ENCODE measurements at regions not wholly inside any gene's neighbourhood (a gene's known extent, or its start where the extent isn't known, plus 50 kb on each side); places are given as distances from the start of the nearest gene placed in this dataset.

DNA sequence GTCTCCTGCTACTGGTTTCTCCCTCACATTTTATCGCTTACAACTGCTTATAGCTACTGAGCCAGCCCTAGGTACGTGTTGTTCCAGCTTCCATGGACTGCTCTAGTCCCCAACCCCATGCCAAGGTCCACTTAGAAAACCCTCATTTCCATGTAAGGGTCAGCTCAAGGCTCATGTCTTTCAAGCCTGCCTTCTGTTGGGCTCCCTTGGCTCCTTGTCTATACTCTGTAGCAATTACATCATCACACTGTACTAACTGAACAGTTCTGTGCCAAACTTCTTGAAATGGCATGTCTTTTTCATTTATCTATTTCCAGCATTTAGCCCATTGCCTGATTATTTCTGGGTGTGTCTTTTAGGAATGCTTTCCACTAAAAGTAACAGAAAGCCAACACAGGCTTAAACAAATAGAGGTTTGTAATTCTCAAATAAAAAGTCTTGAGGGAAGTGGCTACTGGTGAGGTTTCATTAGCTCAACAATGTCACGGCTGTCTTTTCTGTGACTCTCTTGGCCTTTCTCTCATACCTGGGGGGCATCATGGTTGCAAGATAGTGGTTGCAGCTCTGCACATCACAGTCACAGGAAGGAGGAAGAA is 317.6 kb downstream of the TPBG start:
- ATAC-seq (replicated peaks in 1 of 4) = no peak
- Mint-ChIP-seq H3K9me3 (peaks cover 6 to 24% (median 9%) of the 10 kb centered on the region in 3 donors), H3K4me1 (no peaks in the 10 kb centered on the region), H3K27me3 (no peaks in the 10 kb centered on the region), H3K36me3 (no peaks in the 10 kb centered on the region), H3K4me3 (no peak overlapping the region), H3K27ac (no peak overlapping the region)
- no peaks in the 10 kb centered on the region for H3K9me3 ChIP-seq
- H3K36me3 ChIP-seq (ENCODE audit: control insufficient read depth in 2 of 2, extremely low read depth in 1 of 2, insufficient read depth in 1 of 2, low read length in 1 of 2) = no peaks in the 10 kb centered on the region
- no peak for DNase-seq
- no peaks in the 10 kb centered on the region for H3K4me1 ChIP-seq (ENCODE audit: control insufficient read depth in 1 of 2, extremely low read depth in 1 of 2, insufficient read depth in 2 of 2, low read length in 2 of 2)
- WGBS (ENCODE audit: insufficient coverage) = 92% methylated on average over 2 of the region's 3 CpGs
- H3K27ac ChIP-seq (ENCODE audit: low read length) = no peak overlapping the region
- no peaks in the 10 kb centered on the region for H3K27me3 ChIP-seq (replicated peaks in 1 of 2; ENCODE audit: control insufficient read depth in 2 of 2, extremely low read depth in 1 of 2, insufficient read depth in 2 of 2, low read length in 1 of 2)
- CTCF ChIA-PET = no interaction called here
- no peak overlapping the region for H3K4me3 ChIP-seq (ENCODE audit: control insufficient read depth in 1 of 2, extremely low read depth in 1 of 2, low read length in 1 of 2)
- POLR2A ChIA-PET = no interaction called here

DNA sequence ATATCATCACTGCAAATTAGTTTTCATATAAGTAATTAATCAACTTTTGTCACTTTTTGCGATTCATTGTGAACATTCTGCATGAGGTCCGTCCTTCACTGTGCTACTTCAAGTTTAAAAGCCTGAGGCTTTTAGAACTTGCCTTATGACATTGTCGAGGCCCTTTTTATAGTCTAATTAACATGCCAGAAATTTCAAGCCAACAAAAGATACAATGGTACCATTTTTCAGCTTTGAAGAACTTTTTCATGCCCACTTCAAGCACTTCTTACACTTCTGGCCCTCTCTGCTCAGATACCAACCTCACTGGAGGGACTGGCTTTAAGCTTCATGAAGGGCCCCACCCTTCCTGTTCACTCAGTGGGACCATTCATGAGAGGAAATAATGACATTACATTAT is 323.1 kb downstream of the TPBG start:
- CTCF ChIA-PET = no interaction called here

GRCh38 chr6:82687855-82688254 is 324.2 kb downstream of the TPBG start:
- DNase-seq (no peak), ATAC-seq (replicated peaks in 1 of 4) (no peak)
- Mint-ChIP-seq H3K36me3 (no peaks in the 10 kb centered on the region), H3K4me1 (no peaks in the 10 kb centered on the region), H3K4me3 (no peak overlapping the region), H3K27ac (no peak overlapping the region), H3K27me3 (peaks cover 0 to 7% of the 10 kb centered on the region in 2 donors), H3K9me3 (peaks cover 0 to 2% (median 0%) of the 10 kb centered on the region in 3 donors)
- H3K4me3 ChIP-seq (ENCODE audit: control insufficient read depth in 1 of 2, extremely low read depth in 1 of 2, low read length in 1 of 2) = no peak overlapping the region
- H3K27ac ChIP-seq (ENCODE audit: low read length) = no peak overlapping the region
- no peaks in the 10 kb centered on the region for H3K9me3 ChIP-seq
- ChIA-PET CTCF (no interaction called here), POLR2A (no interaction called here)
- 84% methylated on average over 4 of the region's 7 CpGs for WGBS (ENCODE audit: insufficient coverage)
- no peaks in the 10 kb centered on the region for H3K4me1 ChIP-seq (ENCODE audit: control insufficient read depth in 1 of 2, extremely low read depth in 1 of 2, insufficient read depth in 2 of 2, low read length in 2 of 2)
- H3K36me3 ChIP-seq (ENCODE audit: control insufficient read depth in 2 of 2, extremely low read depth in 1 of 2, insufficient read depth in 1 of 2, low read length in 1 of 2) = no peaks in the 10 kb centered on the region
- H3K27me3 ChIP-seq (replicated peaks in 1 of 2; ENCODE audit: control insufficient read depth in 2 of 2, extremely low read depth in 1 of 2, insufficient read depth in 2 of 2, low read length in 1 of 2) = peaks cover 0 to 3% of the 10 kb centered on the region in 2 experiments

More for the DNA sequence above, 323.1 kb downstream of the TPBG start:
- Histone ChIP-seq H3K27me3 (replicated peaks in 1 of 2; ENCODE audit: control insufficient read depth in 2 of 2, extremely low read depth in 1 of 2, insufficient read depth in 2 of 2, low read length in 1 of 2) (peaks cover 0 to 3% of the 10 kb centered on the region in 2 experiments), H3K27ac (ENCODE audit: low read length) (no peak overlapping the region), H3K9me3 (no peaks in the 10 kb centered on the region), H3K36me3 (ENCODE audit: control insufficient read depth in 2 of 2, extremely low read depth in 1 of 2, insufficient read depth in 1 of 2, low read length in 1 of 2) (no peaks in the 10 kb centered on the region), H3K4me3 (ENCODE audit: control insufficient read depth in 1 of 2, extremely low read depth in 1 of 2, low read length in 1 of 2) (no peak overlapping the region), H3K4me1 (ENCODE audit: control insufficient read depth in 1 of 2, extremely low read depth in 1 of 2, insufficient read depth in 2 of 2, low read length in 2 of 2) (no peaks in the 10 kb centered on the region)
- POLR2A ChIA-PET = no interaction called here
- Mint-ChIP-seq H3K9me3 (peaks cover 0 to 2% (median 0%) of the 10 kb centered on the region in 3 donors), H3K4me1 (no peaks in the 10 kb centered on the region), H3K4me3 (no peak overlapping the region), H3K27me3 (peaks cover 0 to 5% of the 10 kb centered on the region in 2 donors), H3K27ac (no peak overlapping the region), H3K36me3 (no peaks in the 10 kb centered on the region)
- WGBS (ENCODE audit: insufficient coverage) = 87% methylated on average over 3 of the region's 3 CpGs
- no peak for DNase-seq
- no peak for ATAC-seq (replicated peaks in 1 of 4)

- no peaks in the 10 kb centered on the region for H3K9me3 Mint-ChIP-seq
- Histone ChIP-seq H3K27me3 (replicated peaks in 1 of 2; ENCODE audit: control insufficient read depth in 2 of 2, extremely low read depth in 1 of 2, insufficient read depth in 2 of 2, low read length in 1 of 2) (peaks cover 0 to 6% of the 10 kb centered on the region in 2 experiments), H3K27ac (ENCODE audit: low read length) (no peak overlapping the region), H3K4me1 (ENCODE audit: control insufficient read depth in 1 of 2, extremely low read depth in 1 of 2, insufficient read depth in 2 of 2, low read length in 2 of 2) (no peaks in the 10 kb centered on the region), H3K36me3 (ENCODE audit: control insufficient read depth in 2 of 2, extremely low read depth in 1 of 2, insufficient read depth in 1 of 2, low read length in 1 of 2) (no peaks in the 10 kb centered on the region), H3K4me3 (ENCODE audit: control insufficient read depth in 1 of 2, extremely low read depth in 1 of 2, low read length in 1 of 2) (no peak overlapping the region), H3K9me3 (no peaks in the 10 kb centered on the region)
- H3K4me3 Mint-ChIP-seq = no peak overlapping the region
- 100% methylated on average over 1 of the region's 6 CpGs for WGBS (ENCODE audit: insufficient coverage)
- ATAC-seq (replicated peaks in 1 of 4) = no peak
- H3K27me3 Mint-ChIP-seq = peaks cover 0 to 7% of the 10 kb centered on the region in 2 donors
- DNase-seq = no peak
- H3K4me1 Mint-ChIP-seq = no peaks in the 10 kb centered on the region
- ChIA-PET POLR2A (no interaction called here), CTCF (no interaction called here)
- H3K27ac Mint-ChIP-seq = no peak overlapping the region
- no peaks in the 10 kb centered on the region for H3K36me3 Mint-ChIP-seq
These were observed 326.7 kb downstream of the TPBG start for GRCh38 chr6:82690283-82690682.

- Mint-ChIP-seq H3K36me3 (no peaks in the 10 kb centered on the region), H3K27ac (no peak overlapping the region), H3K4me3 (no peak overlapping the region), H3K4me1 (no peaks in the 10 kb centered on the region), H3K9me3 (no peaks in the 10 kb centered on the region), H3K27me3 (peaks cover 3 to 7% of the 10 kb centered on the region in 2 donors)
- DNase-seq (no peak), ATAC-seq (replicated peaks in 1 of 4) (no peak)
- CTCF ChIA-PET = no interaction called here
- Histone ChIP-seq H3K9me3 (no peaks in the 10 kb centered on the region), H3K4me1 (ENCODE audit: control insufficient read depth in 1 of 2, extremely low read depth in 1 of 2, insufficient read depth in 2 of 2, low read length in 2 of 2) (no peaks in the 10 kb centered on the region), H3K36me3 (ENCODE audit: control insufficient read depth in 2 of 2, extremely low read depth in 1 of 2, insufficient read depth in 1 of 2, low read length in 1 of 2) (no peaks in the 10 kb centered on the region), H3K27me3 (replicated peaks in 1 of 2; ENCODE audit: control insufficient read depth in 2 of 2, extremely low read depth in 1 of 2, insufficient read depth in 2 of 2, low read length in 1 of 2) (peaks cover 0 to 6% of the 10 kb centered on the region in 2 experiments), H3K4me3 (ENCODE audit: control insufficient read depth in 1 of 2, extremely low read depth in 1 of 2, low read length in 1 of 2) (no peak overlapping the region), H3K27ac (ENCODE audit: low read length) (no peak overlapping the region)
- POLR2A ChIA-PET = interaction anchor here in 1 of 2 donors (0.6 kb wide), 1 partner anchor 583 kb away, joined by 3 read pairs; no protein-coding TSS in a partner anchor
These were observed 328.4 kb downstream of the TPBG start for GRCh38 chr6:82691997-82692396.

DNA sequence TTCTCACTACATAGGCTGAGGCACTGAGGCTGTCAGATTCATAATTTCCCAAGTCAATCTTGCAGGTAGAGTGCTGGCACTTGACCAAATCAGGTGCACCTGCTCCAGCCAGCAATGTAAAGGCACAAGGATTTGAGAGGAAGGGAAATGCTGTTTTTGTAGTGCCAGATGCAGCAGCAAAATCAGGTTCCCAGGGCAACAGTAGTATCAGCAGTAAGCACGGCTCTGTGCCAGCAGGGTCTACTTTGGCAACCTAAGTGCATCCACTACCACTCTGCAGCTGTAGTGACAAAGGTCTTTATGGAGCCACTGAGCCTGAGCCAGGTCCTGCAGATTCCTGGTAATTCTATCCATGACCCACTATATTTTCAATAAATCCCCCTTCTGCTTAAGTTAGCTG is 329.5 kb downstream of the TPBG start:
- H3K27me3 Mint-ChIP-seq = peaks cover 3% of the 10 kb centered on the region in 2 donors
- H3K9me3 Mint-ChIP-seq = no peaks in the 10 kb centered on the region
- no peak overlapping the region for H3K4me3 Mint-ChIP-seq
- Histone ChIP-seq H3K27me3 (replicated peaks in 1 of 2; ENCODE audit: control insufficient read depth in 2 of 2, extremely low read depth in 1 of 2, insufficient read depth in 2 of 2, low read length in 1 of 2) (peaks cover 0 to 2% of the 10 kb centered on the region in 2 experiments), H3K4me3 (ENCODE audit: control insufficient read depth in 1 of 2, extremely low read depth in 1 of 2, low read length in 1 of 2) (no peak overlapping the region), H3K27ac (ENCODE audit: low read length) (no peak overlapping the region), H3K9me3 (no peaks in the 10 kb centered on the region), H3K36me3 (ENCODE audit: control insufficient read depth in 2 of 2, extremely low read depth in 1 of 2, insufficient read depth in 1 of 2, low read length in 1 of 2) (no peaks in the 10 kb centered on the region), H3K4me1 (ENCODE audit: control insufficient read depth in 1 of 2, extremely low read depth in 1 of 2, insufficient read depth in 2 of 2, low read length in 2 of 2) (no peaks in the 10 kb centered on the region)
- no peak for ATAC-seq (replicated peaks in 1 of 4)
- no peaks in the 10 kb centered on the region for H3K4me1 Mint-ChIP-seq
- H3K27ac Mint-ChIP-seq = no peak overlapping the region
- ChIA-PET POLR2A (no interaction called here), CTCF (no interaction called here)
- DNase-seq = no peak
- WGBS (ENCODE audit: insufficient coverage) = 100% methylated on average over 1 of the region's 1 CpG
- H3K36me3 Mint-ChIP-seq = no peaks in the 10 kb centered on the region

DNA sequence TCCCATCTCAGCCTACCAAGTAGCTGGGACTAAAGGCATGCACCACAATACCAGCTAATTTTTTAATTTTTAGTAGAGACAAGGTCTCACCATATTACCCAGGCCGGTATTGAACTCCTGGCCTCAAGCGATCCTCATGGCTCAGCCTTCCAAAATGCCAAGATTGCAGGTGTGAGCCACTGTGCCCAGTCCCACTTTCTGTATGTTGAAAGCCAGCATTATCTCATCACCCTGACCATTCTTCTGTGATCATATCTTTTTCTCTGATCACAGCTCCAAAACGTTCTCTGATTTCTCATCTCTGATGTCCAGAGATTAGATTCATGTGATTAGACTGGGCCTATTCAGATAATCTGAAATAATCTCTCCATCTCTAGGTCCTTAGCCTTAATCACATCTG is 337.7 kb downstream of the TPBG start:
- Histone ChIP-seq H3K4me3 (ENCODE audit: control insufficient read depth in 1 of 2, extremely low read depth in 1 of 2, low read length in 1 of 2) (no peak overlapping the region), H3K27me3 (replicated peaks in 1 of 2; ENCODE audit: control insufficient read depth in 2 of 2, extremely low read depth in 1 of 2, insufficient read depth in 2 of 2, low read length in 1 of 2) (no peaks in the 10 kb centered on the region), H3K27ac (ENCODE audit: low read length) (no peak overlapping the region), H3K36me3 (ENCODE audit: control insufficient read depth in 2 of 2, extremely low read depth in 1 of 2, insufficient read depth in 1 of 2, low read length in 1 of 2) (no peaks in the 10 kb centered on the region), H3K9me3 (no peaks in the 10 kb centered on the region), H3K4me1 (ENCODE audit: control insufficient read depth in 1 of 2, extremely low read depth in 1 of 2, insufficient read depth in 2 of 2, low read length in 2 of 2) (no peaks in the 10 kb centered on the region)
- Mint-ChIP-seq H3K4me3 (no peak overlapping the region), H3K9me3 (peaks cover 6 to 13% (median 7%) of the 10 kb centered on the region in 3 donors), H3K36me3 (no peaks in the 10 kb centered on the region), H3K4me1 (no peaks in the 10 kb centered on the region), H3K27me3 (peaks cover 0 to 3% of the 10 kb centered on the region in 2 donors), H3K27ac (no peak overlapping the region)
- POLR2A ChIA-PET = no interaction called here
- no peak for ATAC-seq (replicated peaks in 1 of 4)
- CTCF ChIA-PET = no interaction called here
- WGBS (ENCODE audit: insufficient coverage) = 100% methylated on average over 2 of the region's 3 CpGs
- no peak for DNase-seq

Data from T-cell (primary cell).